HEK293 (cell line): ENCODE measurements at regions not wholly inside any gene's neighbourhood (a gene's known extent, or its start where the extent isn't known, plus 50 kb on each side); places are given as distances from the start of the nearest gene placed in this dataset.

Experiments used
- CTCF ChIA-PET: fragments of 350-600 bp; formaldehyde crosslinking; extraction: SDS; loops from one replicate; lab custom pipeline; 2021; ENCODE audit warnings: antibody characterized with exemption; lab: Yijun Ruan, JAX
- POLR2A ChIA-PET: fragments of 300-600 bp; formaldehyde crosslinking; extraction: SDS; loops from one replicate; lab custom pipeline; 2020; ENCODE audit warnings: antibody characterized with exemption, inconsistent platforms; lab: Yijun Ruan, JAX
- H3K27ac ChIP-seq: fragments of 200-500 bp; sonication (Bioruptor generic); 2 replicates; pipeline ENCODE4 v1.5.1; 2014; ENCODE audit warnings: low read depth, low read length, control low read depth, inconsistent platforms; ENCODE audit errors: extremely low read depth
- H3K36me3 ChIP-seq, 2 experiments: fragments of 200-500 bp in 1 of 2; sonication (Bioruptor generic) in 1 of 2; 1 replicate in 1 of 2; 2 replicates in 1 of 2; pipeline ENCODE4 v1.5.1; 2014 to 2017; ENCODE audit warnings: inconsistent platforms in 2 of 2, low read length in 2 of 2; ENCODE audit not compliant: control insufficient read depth in 2 of 2, insufficient read depth in 1 of 2
- H3K4me1 ChIP-seq: fragments of 200-500 bp; sonication (Bioruptor generic); 2 replicates; pipeline ENCODE4 v1.5.1; 2014; ENCODE audit warnings: mild to moderate bottlenecking, low read length, inconsistent platforms; ENCODE audit not compliant: control insufficient read depth, insufficient read depth
- H3K4me3 ChIP-seq: 2 replicates; pipeline ENCODE4 v1.5.1; 2011; ENCODE audit warnings: low read depth, mild to moderate bottlenecking, control low read depth, low read length, moderate library complexity
- H3K9me3 ChIP-seq: fragments of 200-500 bp; sonication (Bioruptor generic); 2 replicates; pipeline ENCODE4 v1.5.1; 2014; ENCODE audit warnings: low read depth, low read length, inconsistent platforms; ENCODE audit not compliant: control insufficient read depth, insufficient read depth
- GLI4 ChIP-seq: fragments of 450-650 bp; formaldehyde crosslinking; IDR thresholded peaks from 2 replicates; pipeline ENCODE4 v1.5.1; 2016; ENCODE audit warnings: missing biosample characterization, missing genetic modification characterization
- SP3 ChIP-seq: fragments of 450-650 bp; formaldehyde crosslinking; IDR thresholded peaks from 2 replicates; pipeline ENCODE4 v1.5.1; 2016; ENCODE audit warnings: missing biosample characterization, missing genetic modification characterization
- ZBTB48 ChIP-seq: fragments of 450-650 bp; formaldehyde crosslinking; IDR thresholded peaks from 2 replicates; pipeline ENCODE4 v1.5.1; 2016; ENCODE audit warnings: missing biosample characterization, missing genetic modification characterization
- ZIC2 ChIP-seq: fragments of 450-650 bp; formaldehyde crosslinking; IDR thresholded peaks from 2 replicates; pipeline ENCODE4 v1.5.1; 2016; ENCODE audit warnings: missing biosample characterization, missing genetic modification characterization
- ZNF174 ChIP-seq: fragments of 450-650 bp; formaldehyde crosslinking; IDR thresholded peaks from 2 replicates; pipeline ENCODE4 v1.5.0; 2017; ENCODE audit warnings: missing biosample characterization, mild to moderate bottlenecking, missing genetic modification characterization
- ZNF202 ChIP-seq: fragments of 450-650 bp; formaldehyde crosslinking; IDR thresholded peaks from 2 replicates; pipeline ENCODE4 v1.5.1; 2016; ENCODE audit warnings: missing biosample characterization, missing genetic modification characterization, borderline replicate concordance
- ZNF366 ChIP-seq: fragments of 450-650 bp; formaldehyde crosslinking; conservative IDR thresholded peaks from 2 replicates; pipeline ENCODE4 v1.5.1; 2016; ENCODE audit warnings: missing biosample characterization, missing genetic modification characterization
- ZNF394 ChIP-seq: fragments of 450-650 bp; formaldehyde crosslinking; IDR thresholded peaks from 2 replicates; pipeline ENCODE4 v1.5.1; 2016; ENCODE audit warnings: missing biosample characterization, missing genetic modification characterization, mild to moderate bottlenecking, moderate library complexity, borderline replicate concordance
- ZNF48 ChIP-seq: fragments of 450-650 bp; formaldehyde crosslinking; IDR thresholded peaks from 2 replicates; pipeline ENCODE4 v1.5.1; 2016; ENCODE audit warnings: missing biosample characterization, missing genetic modification characterization
- ZNF510 ChIP-seq: fragments of 450-650 bp; formaldehyde crosslinking; IDR thresholded peaks from 2 replicates; pipeline ENCODE4 v1.5.1; 2018; ENCODE audit warnings: mild to moderate bottlenecking, missing genetic modification characterization, missing biosample characterization; ENCODE audit not compliant: insufficient replicate concordance
- ZNF596 ChIP-seq: fragments of 450-650 bp; IDR thresholded peaks from 2 replicates; pipeline ENCODE4 v1.5.0; 2018; ENCODE audit warnings: missing biosample characterization, mild to moderate bottlenecking, missing genetic modification characterization, moderate library complexity
- ZNF76 ChIP-seq: fragments of 450-650 bp; formaldehyde crosslinking; IDR thresholded peaks from 2 replicates; pipeline ENCODE4; 2016; ENCODE audit warnings: low read depth, missing biosample characterization, missing genetic modification characterization, borderline replicate concordance
- TF ChIP-seq, protein P1 (sequence below): fragments of 450-650 bp; formaldehyde crosslinking; IDR thresholded peaks from 2 replicates; pipeline ENCODE4 v1.5.0; 2017; ENCODE audit warnings: missing biosample characterization, missing genetic modification characterization, borderline replicate concordance
- TF ChIP-seq, protein P2 (sequence below): fragments of 450-650 bp; formaldehyde crosslinking; IDR thresholded peaks from 2 replicates; pipeline ENCODE4 v1.5.1; 2016; ENCODE audit warnings: missing biosample characterization, missing genetic modification characterization, borderline replicate concordance
- TF ChIP-seq, protein P3 (sequence below): fragments of 450-650 bp; formaldehyde crosslinking; IDR thresholded peaks from 2 replicates; pipeline ENCODE4 v1.5.1; 2016; ENCODE audit warnings: missing biosample characterization, missing genetic modification characterization
- TF ChIP-seq, protein P4 (sequence below): fragments of 450-650 bp; formaldehyde crosslinking; optimal IDR thresholded peaks from 2 replicates; pipeline ENCODE3; 2016; ENCODE audit warnings: missing biosample characterization, mild to moderate bottlenecking, missing genetic modification characterization
- TF ChIP-seq, protein P5 (sequence below): fragments of 450-650 bp; formaldehyde crosslinking; IDR thresholded peaks from 2 replicates; pipeline ENCODE4 v1.5.1; 2016; ENCODE audit warnings: missing biosample characterization, missing genetic modification characterization

DNA sequence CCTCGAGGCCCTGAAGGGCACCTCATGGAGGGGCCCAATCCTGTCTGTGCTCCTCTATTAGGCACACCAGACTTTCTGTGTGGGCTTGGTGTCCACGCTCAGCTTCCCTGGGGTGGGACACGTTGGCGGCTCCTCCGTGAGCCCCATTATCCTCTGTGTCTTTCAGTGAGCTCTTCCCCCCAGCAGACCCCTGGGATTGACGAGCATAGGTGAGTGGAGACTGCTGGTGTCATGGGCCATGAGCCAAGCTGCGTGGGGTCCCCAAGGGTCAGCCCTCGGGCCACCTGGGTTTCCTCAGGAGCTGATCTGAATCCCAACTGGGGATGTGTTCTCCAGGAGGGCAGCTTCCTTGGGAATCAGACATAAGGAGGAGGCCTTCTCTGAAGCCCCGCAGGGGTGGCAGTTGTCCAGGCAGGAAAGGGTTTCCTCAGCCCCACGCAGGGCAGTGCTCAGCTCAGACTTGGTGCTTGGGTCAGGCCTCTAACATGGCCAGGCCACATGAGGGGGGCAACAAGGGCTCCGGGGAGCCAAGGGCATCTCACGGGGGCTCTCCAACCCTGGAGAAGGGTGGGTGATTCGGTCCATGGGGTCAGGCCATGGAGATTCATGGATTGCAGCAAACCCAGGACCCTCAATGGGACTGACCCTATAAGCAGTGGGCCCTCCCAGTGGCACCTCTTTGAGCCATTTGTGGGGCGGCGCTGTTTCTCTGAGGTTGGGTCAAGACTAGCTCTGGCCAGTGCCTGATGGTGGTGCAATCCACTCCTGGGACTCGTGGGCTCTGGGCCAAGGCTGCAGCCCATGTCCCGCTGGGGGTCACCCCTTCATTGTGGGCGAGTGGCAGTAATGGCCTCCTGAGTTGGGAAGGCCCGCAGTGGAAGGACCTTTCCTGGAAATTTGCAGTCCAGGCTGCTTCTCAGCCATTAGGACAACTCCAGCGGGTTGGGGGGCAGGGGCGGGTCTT, 222.5 kb downstream of the SNRPN start:
- Histone ChIP-seq H3K36me3 (no peaks in the 10 kb centered on the region), H3K9me3 (no peaks in the 10 kb centered on the region), H3K4me3 (no peak overlapping the region), H3K27ac (no peak overlapping the region), H3K4me1 (no peaks in the 10 kb centered on the region)
- TF ChIP-seq ZBTB48 (tag by site-specific recombination) (no peak), ZIC2 (no peak), ZNF510 (no peak), ZNF202 (tag by site-specific recombination) (no peak), ZNF174 (no peak), ZNF394 (tag by site-specific recombination) (no peak), ZNF48 (tag by site-specific recombination) (no peak), ZNF366 (tag by site-specific recombination) (no peak), SP3 (no peak), GLI4 (no peak), ZNF596 (tag by site-specific recombination) (no peak), ZNF76 (tag by site-specific recombination) (no peak)
- TF ChIP-seq, protein P1, sequence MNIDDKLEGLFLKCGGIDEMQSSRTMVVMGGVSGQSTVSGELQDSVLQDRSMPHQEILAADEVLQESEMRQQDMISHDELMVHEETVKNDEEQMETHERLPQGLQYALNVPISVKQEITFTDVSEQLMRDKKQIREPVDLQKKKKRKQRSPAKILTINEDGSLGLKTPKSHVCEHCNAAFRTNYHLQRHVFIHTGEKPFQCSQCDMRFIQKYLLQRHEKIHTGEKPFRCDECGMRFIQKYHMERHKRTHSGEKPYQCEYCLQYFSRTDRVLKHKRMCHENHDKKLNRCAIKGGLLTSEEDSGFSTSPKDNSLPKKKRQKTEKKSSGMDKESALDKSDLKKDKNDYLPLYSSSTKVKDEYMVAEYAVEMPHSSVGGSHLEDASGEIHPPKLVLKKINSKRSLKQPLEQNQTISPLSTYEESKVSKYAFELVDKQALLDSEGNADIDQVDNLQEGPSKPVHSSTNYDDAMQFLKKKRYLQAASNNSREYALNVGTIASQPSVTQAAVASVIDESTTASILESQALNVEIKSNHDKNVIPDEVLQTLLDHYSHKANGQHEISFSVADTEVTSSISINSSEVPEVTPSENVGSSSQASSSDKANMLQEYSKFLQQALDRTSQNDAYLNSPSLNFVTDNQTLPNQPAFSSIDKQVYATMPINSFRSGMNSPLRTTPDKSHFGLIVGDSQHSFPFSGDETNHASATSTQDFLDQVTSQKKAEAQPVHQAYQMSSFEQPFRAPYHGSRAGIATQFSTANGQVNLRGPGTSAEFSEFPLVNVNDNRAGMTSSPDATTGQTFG, result no peak
- TF ChIP-seq, protein P2, sequence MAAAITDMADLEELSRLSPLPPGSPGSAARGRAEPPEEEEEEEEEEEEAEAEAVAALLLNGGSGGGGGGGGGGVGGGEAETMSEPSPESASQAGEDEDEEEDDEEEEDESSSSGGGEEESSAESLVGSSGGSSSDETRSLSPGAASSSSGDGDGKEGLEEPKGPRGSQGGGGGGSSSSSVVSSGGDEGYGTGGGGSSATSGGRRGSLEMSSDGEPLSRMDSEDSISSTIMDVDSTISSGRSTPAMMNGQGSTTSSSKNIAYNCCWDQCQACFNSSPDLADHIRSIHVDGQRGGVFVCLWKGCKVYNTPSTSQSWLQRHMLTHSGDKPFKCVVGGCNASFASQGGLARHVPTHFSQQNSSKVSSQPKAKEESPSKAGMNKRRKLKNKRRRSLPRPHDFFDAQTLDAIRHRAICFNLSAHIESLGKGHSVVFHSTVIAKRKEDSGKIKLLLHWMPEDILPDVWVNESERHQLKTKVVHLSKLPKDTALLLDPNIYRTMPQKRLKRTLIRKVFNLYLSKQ (tag by site-specific recombination), result no peak
- TF ChIP-seq, protein P3, sequence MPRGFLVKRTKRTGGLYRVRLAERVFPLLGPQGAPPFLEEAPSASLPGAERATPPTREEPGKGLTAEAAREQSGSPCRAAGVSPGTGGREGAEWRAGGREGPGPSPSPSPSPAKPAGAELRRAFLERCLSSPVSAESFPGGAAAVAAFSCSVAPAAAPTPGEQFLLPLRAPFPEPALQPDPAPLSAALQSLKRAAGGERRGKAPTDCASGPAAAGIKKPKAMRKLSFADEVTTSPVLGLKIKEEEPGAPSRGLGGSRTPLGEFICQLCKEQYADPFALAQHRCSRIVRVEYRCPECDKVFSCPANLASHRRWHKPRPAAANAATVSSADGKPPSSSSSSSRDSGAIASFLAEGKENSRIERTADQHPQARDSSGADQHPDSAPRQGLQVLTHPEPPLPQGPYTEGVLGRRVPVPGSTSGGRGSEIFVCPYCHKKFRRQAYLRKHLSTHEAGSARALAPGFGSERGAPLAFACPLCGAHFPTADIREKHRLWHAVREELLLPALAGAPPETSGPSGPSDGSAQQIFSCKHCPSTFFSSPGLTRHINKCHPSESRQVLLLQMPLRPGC (tag by site-specific recombination), result no peak
- TF ChIP-seq, protein P4, sequence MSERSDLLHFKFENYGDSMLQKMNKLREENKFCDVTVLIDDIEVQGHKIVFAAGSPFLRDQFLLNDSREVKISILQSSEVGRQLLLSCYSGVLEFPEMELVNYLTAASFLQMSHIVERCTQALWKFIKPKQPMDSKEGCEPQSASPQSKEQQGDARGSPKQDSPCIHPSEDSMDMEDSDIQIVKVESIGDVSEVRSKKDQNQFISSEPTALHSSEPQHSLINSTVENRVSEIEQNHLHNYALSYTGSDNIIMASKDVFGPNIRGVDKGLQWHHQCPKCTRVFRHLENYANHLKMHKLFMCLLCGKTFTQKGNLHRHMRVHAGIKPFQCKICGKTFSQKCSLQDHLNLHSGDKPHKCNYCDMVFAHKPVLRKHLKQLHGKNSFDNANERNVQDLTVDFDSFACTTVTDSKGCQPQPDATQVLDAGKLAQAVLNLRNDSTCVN (tag by site-specific recombination), result no peak
- TF ChIP-seq, protein P5, sequence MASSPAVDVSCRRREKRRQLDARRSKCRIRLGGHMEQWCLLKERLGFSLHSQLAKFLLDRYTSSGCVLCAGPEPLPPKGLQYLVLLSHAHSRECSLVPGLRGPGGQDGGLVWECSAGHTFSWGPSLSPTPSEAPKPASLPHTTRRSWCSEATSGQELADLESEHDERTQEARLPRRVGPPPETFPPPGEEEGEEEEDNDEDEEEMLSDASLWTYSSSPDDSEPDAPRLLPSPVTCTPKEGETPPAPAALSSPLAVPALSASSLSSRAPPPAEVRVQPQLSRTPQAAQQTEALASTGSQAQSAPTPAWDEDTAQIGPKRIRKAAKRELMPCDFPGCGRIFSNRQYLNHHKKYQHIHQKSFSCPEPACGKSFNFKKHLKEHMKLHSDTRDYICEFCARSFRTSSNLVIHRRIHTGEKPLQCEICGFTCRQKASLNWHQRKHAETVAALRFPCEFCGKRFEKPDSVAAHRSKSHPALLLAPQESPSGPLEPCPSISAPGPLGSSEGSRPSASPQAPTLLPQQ (tag by site-specific recombination), result no peak
- CTCF ChIA-PET, result no interaction called here
- POLR2A ChIA-PET, result no interaction called here
